ENCODE measurements at regions not wholly inside any gene's neighbourhood (a gene's known extent, or its start where the extent isn't known, plus 50 kb on each side); places are given as distances from the start of the nearest gene placed in this dataset.
"Not testable (repeated sequence)": the region's sequence is repeated elsewhere in the genome, so short reads cannot be mapped to it uniquely, and the experiment has no call there.

- TF ChIP-seq POLR2A (IDR thresholded peaks at IDR 0.05) (no peak), POLR2AphosphoS5 (IDR thresholded peaks at IDR 0.05) (no peak), EP300 (IDR thresholded peaks at IDR 0.05; ENCODE audit: low read depth) (no peak)
- TF ChIP-seq, protein P1, sequence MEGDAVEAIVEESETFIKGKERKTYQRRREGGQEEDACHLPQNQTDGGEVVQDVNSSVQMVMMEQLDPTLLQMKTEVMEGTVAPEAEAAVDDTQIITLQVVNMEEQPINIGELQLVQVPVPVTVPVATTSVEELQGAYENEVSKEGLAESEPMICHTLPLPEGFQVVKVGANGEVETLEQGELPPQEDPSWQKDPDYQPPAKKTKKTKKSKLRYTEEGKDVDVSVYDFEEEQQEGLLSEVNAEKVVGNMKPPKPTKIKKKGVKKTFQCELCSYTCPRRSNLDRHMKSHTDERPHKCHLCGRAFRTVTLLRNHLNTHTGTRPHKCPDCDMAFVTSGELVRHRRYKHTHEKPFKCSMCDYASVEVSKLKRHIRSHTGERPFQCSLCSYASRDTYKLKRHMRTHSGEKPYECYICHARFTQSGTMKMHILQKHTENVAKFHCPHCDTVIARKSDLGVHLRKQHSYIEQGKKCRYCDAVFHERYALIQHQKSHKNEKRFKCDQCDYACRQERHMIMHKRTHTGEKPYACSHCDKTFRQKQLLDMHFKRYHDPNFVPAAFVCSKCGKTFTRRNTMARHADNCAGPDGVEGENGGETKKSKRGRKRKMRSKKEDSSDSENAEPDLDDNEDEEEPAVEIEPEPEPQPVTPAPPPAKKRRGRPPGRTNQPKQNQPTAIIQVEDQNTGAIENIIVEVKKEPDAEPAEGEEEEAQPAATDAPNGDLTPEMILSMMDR (IDR thresholded peaks at IDR 0.05), result no peak
- Histone ChIP-seq H3K36me3 (no peaks in the 10 kb centered on the region), H3K27ac (no peak overlapping the region), H3K4me1 (no peaks in the 10 kb centered on the region), H3K27me3 (no peaks in the 10 kb centered on the region), H3K9me3 (no peaks in the 10 kb centered on the region), H3K4me3 (no peak overlapping the region)
- in situ Hi-C loops (cut with MboI; ENCODE audit: low pct_ligation_motif_present in 1 of 4, low pct_unique_long_range_greater_than_20kb in 1 of 4, low sequenced_read_pairs in 3 of 4) (no loop called here), intact Hi-C loops (cut with DNase I; ENCODE audit: low total_unique reads) (no loop called here)
- WGBS, 2 donors (ENCODE audit: low coverage in 1 of 2), result no CpG with 5 or more reads among the region's 2 CpGs
- no peak for DNase-seq
Observed at GRCh38 chrY:7719271-7719670, 807.7 kb upstream of the AMELY start.

- no peaks in the 10 kb centered on the region for H3K36me3 ChIP-seq
- H3K4me3 ChIP-seq, result no peak overlapping the region
- no peak overlapping the region for H3K27ac ChIP-seq
- intact Hi-C loops (cut with DNase I; ENCODE audit: low total_unique reads), result no loop called here
- DNase-seq, result no peak
- in situ Hi-C loops (cut with MboI; ENCODE audit: low pct_ligation_motif_present in 1 of 4, low pct_unique_long_range_greater_than_20kb in 1 of 4, low sequenced_read_pairs in 3 of 4), result no loop called here
- H3K9me3 ChIP-seq, result no peaks in the 10 kb centered on the region
- TF ChIP-seq EP300 (IDR thresholded peaks at IDR 0.05; ENCODE audit: low read depth) (no peak), POLR2AphosphoS5 (IDR thresholded peaks at IDR 0.05) (no peak), POLR2A (IDR thresholded peaks at IDR 0.05) (no peak)
- TF ChIP-seq, protein P1 (IDR thresholded peaks at IDR 0.05), result no peak
- H3K4me1 ChIP-seq, result no peaks in the 10 kb centered on the region
- WGBS, 2 donors (ENCODE audit: low coverage in 1 of 2), result no CpG with 5 or more reads among the region's 3 CpGs
- no peaks in the 10 kb centered on the region for H3K27me3 ChIP-seq
Observed at GRCh38 chrY:7718626-7719025, 807.1 kb upstream of the AMELY start.

DNA sequence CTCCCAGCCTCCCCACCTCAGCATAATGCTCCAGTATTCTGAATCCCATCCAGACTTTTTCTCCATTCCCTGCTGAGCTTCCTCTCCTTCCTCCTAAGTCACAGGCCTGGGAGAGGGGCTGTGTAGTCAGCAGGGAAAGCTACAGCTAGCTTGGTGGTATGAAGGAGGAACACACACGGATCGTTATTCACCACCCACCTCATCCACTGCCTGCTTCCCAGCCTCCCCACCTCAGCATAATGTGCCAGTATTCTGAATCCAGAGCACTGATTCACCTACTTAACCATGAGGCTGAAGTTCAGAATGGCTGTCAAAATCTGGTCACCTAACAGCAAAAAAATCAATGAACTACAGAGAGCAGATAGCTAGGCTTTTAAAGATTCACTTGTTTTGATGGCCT lies 806.6 kb upstream of the AMELY start:
- no peaks in the 10 kb centered on the region for H3K36me3 ChIP-seq
- in situ Hi-C loops (cut with MboI; ENCODE audit: low pct_ligation_motif_present in 1 of 4, low pct_unique_long_range_greater_than_20kb in 1 of 4, low sequenced_read_pairs in 3 of 4), result no loop called here
- DNase-seq, result no peak
- H3K4me1 ChIP-seq, result no peaks in the 10 kb centered on the region
- no CpG with 5 or more reads among the region's 2 CpGs for WGBS, 2 donors (ENCODE audit: low coverage in 1 of 2)
- H3K27me3 ChIP-seq, result no peaks in the 10 kb centered on the region
- intact Hi-C loops (cut with DNase I; ENCODE audit: low total_unique reads), result no loop called here
- TF ChIP-seq POLR2A (IDR thresholded peaks at IDR 0.05) (no peak), EP300 (IDR thresholded peaks at IDR 0.05; ENCODE audit: low read depth) (no peak), POLR2AphosphoS5 (IDR thresholded peaks at IDR 0.05) (no peak)
- TF ChIP-seq, protein P1 (IDR thresholded peaks at IDR 0.05), result no peak
- no peak overlapping the region for H3K27ac ChIP-seq
- no peak overlapping the region for H3K4me3 ChIP-seq
- H3K9me3 ChIP-seq, result no peaks in the 10 kb centered on the region

DNA sequence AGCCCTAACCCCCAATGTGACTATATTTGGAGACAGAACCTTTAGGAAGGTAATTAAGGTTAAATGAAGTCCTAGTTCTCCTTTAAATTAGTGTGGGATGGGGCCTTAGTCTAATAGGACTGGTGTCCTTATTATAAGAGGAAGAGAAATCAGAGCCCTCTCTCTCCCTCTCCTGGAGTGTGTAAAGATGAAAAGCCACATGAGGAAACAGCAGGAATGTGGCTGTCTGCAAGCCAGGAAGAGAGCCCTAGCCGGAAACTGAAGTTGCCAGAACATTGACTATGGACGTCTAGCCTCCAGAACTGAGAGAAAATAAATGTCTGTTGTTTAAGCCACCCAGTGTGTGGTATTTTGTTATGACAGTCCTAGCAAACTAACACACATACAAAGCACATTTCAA lies 802.9 kb upstream of the AMELY start:
- DNase-seq, result no peak
- Histone ChIP-seq H3K9me3 (no peaks in the 10 kb centered on the region), H3K27ac (no peak overlapping the region), H3K27me3 (no peaks in the 10 kb centered on the region), H3K4me1 (no peaks in the 10 kb centered on the region), H3K36me3 (no peaks in the 10 kb centered on the region), H3K4me3 (no peak overlapping the region)
- in situ Hi-C loops (cut with MboI; ENCODE audit: low pct_ligation_motif_present in 1 of 4, low pct_unique_long_range_greater_than_20kb in 1 of 4, low sequenced_read_pairs in 3 of 4) (no loop called here), intact Hi-C loops (cut with DNase I; ENCODE audit: low total_unique reads) (no loop called here)
- TF ChIP-seq EP300 (IDR thresholded peaks at IDR 0.05; ENCODE audit: low read depth) (no peak), POLR2AphosphoS5 (IDR thresholded peaks at IDR 0.05) (no peak), POLR2A (IDR thresholded peaks at IDR 0.05) (no peak)
- TF ChIP-seq, protein P1 (IDR thresholded peaks at IDR 0.05), result no peak
- no CpG with 5 or more reads among the region's 2 CpGs for WGBS, 2 donors (ENCODE audit: low coverage in 1 of 2)

DNA sequence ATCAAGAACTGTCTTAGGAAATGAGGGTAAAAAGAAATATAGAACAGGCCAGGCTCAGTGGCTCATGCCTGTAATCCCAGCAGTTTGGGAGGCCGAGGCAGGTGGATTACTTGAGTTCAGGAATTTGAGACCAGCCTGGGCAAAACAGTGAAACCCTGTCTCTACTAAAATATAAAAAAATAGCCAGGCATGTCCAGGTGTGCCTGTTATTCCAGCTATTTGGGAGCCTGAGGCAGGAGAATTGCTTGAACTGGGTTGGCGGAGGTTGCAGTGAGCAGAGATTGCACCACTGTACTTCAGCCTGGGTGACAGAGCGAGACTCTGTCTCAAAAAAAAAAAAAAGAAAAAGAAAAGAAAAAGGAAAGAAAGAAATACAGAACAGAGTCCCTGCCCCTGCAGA lies 802.2 kb upstream of the AMELY start:
- in situ Hi-C loops (cut with MboI; ENCODE audit: low pct_ligation_motif_present in 1 of 4, low pct_unique_long_range_greater_than_20kb in 1 of 4, low sequenced_read_pairs in 3 of 4); H3K27ac ChIP-seq; H3K4me1 ChIP-seq; DNase-seq; H3K27me3 ChIP-seq; intact Hi-C loops (cut with DNase I; ENCODE audit: low total_unique reads); H3K36me3 ChIP-seq; H3K4me3 ChIP-seq; H3K9me3 ChIP-seq: not testable (repeated sequence)
- WGBS, 2 donors (ENCODE audit: low coverage in 1 of 2), result no CpG with 5 or more reads among the region's 3 CpGs

Measured in transverse colon (tissue), 4 donors.